ENCODE measurements at regions not wholly inside any gene's neighbourhood (a gene's known extent, or its start where the extent isn't known, plus 50 kb on each side); places are given as distances from the start of the nearest gene placed in this dataset.

GRCh38 chr16:59090541-59090940, 356.4 kb upstream of the GOT2 start (continued):
- TF ChIP-seq ZNF462 (CRISPR knock-in tag; IDR thresholded peaks at IDR 0.05) = no peak

- Mint-ChIP-seq H3K4me1 (no peaks in the 10 kb centered on the region), H3K9me3 (no peaks in the 10 kb centered on the region), H3K27me3 (ENCODE audit: insufficient read depth, low read depth, poor library complexity) (no peaks in the 10 kb centered on the region), H3K4me3 (no peak overlapping the region), H3K27ac (no peak overlapping the region), H3K36me3 (ENCODE audit: low read depth) (no peaks in the 10 kb centered on the region)
- Histone ChIP-seq H3K4me2 (no peak overlapping the region), H3K9me2 (ENCODE audit: insufficient read depth) (peaks cover 14% of the 10 kb centered on the region; the same call in 1 of the 2 replicates), H3K4me1 (ENCODE audit: insufficient read depth) (no peaks in the 10 kb centered on the region), H3K36me3 (ENCODE audit: insufficient read depth) (no peaks in the 10 kb centered on the region), H3K79me2 (replicated peaks; ENCODE audit: insufficient read depth) (no peaks in the 10 kb centered on the region), H3K4me3 (no peak overlapping the region), H3F3A (replicated peaks; ENCODE audit: low read depth) (no peaks in the 10 kb centered on the region), H2AFZ (no peak overlapping the region), H4K20me1 (replicated peaks; ENCODE audit: insufficient read depth) (no peaks in the 10 kb centered on the region), H3K27me3 (ENCODE audit: insufficient read depth) (no peaks in the 10 kb centered on the region), H3K27ac (ENCODE audit: low read depth) (no peak overlapping the region)
- DNase-seq (ENCODE audit: low spot score) (no peak), ATAC-seq (no peak)
- TF ChIP-seq CREB1 (CRISPR knock-in tag; IDR thresholded peaks at IDR 0.05; ENCODE audit: low read depth) (no peak), CTCF (conservative IDR thresholded peaks at IDR 0.05; ENCODE audit: low read depth in 2 of 2) (no peak), ZNF462 (CRISPR knock-in tag; IDR thresholded peaks at IDR 0.05) (no peak), ETS1 (IDR thresholded peaks at IDR 0.05) (no peak), ZNF331 (CRISPR knock-in tag; IDR thresholded peaks at IDR 0.05; ENCODE audit: low read depth) (no peak), JUNB (IDR thresholded peaks at IDR 0.05; ENCODE audit: unreplicated experiment) (no peak)
These were observed 354.3 kb upstream of the GOT2 start for GRCh38 chr16:59088431-59088830.
